GM19238 (cell line): ENCODE measurements at regions not wholly inside any gene's neighbourhood (a gene's known extent, or its start where the extent isn't known, plus 50 kb on each side); places are given as distances from the start of the nearest gene placed in this dataset.
"Not testable (repeated sequence)": the region's sequence is repeated elsewhere in the genome, so short reads cannot be mapped to it uniquely, and the experiment has no call there.

Source experiments
- DNase-seq: peaks from one replicate; pipeline ENCODE4 v3.0.0; 2011; ENCODE audit warnings: low spot score; ENCODE audit not compliant: insufficient read length

GRCh38 chr22:44630826-44631225, 71.2 kb upstream of the PRR5 start:
- no peak for DNase-seq

GRCh38 chr22:44628835-44629234, 73.2 kb upstream of the PRR5 start:
- no peak for DNase-seq

- no peak for DNase-seq
These were observed 73.7 kb upstream of the PRR5 start for GRCh38 chr22:44628273-44628672.

- DNase-seq, result no peak
These were observed 74.4 kb upstream of the PRR5 start for GRCh38 chr22:44627521-44628139.

- DNase-seq, result peak; percentile 74
These were observed 75.9 kb upstream of the PRR5 start for GRCh38 chr22:44625981-44626687.

- no peak for DNase-seq
These were observed 76.6 kb upstream of the PRR5 start for GRCh38 chr22:44625421-44625760.

GRCh38 chr22:44624689-44625420, 77.1 kb upstream of the PRR5 start:
- no peak for DNase-seq

GRCh38 chr22:44623771-44624510, 78.1 kb upstream of the PRR5 start:
- DNase-seq, result no peak

GRCh38 chr22:44622679-44623078, 79.3 kb upstream of the PRR5 start:
- DNase-seq, result no peak

GRCh38 chr22:44622147-44622427, 79.9 kb upstream of the PRR5 start:
- no peak for DNase-seq

GRCh38 chr22:44621401-44622146, 80.4 kb upstream of the PRR5 start:
- no peak for DNase-seq

- DNase-seq, result no peak
These were observed 81.2 kb upstream of the PRR5 start for GRCh38 chr22:44620841-44621257.

- peak; percentile 36 for DNase-seq
These were observed 81.7 kb upstream of the PRR5 start for GRCh38 chr22:44620129-44620840.

- DNase-seq, result not testable (repeated sequence)
These were observed 82.4 kb upstream of the PRR5 start for GRCh38 chr22:44619560-44620128.

- not testable (repeated sequence) for DNase-seq
These were observed 83.1 kb upstream of the PRR5 start for GRCh38 chr22:44618910-44619309.

- no peak for DNase-seq
These were observed 83.6 kb upstream of the PRR5 start for GRCh38 chr22:44618400-44618799.

GRCh38 chr22:44617828-44618227, 84.2 kb upstream of the PRR5 start:
- DNase-seq, result no peak

- no peak for DNase-seq
These were observed 84.9 kb upstream of the PRR5 start for GRCh38 chr22:44616882-44617655.

- DNase-seq, result no peak
These were observed 85.5 kb upstream of the PRR5 start for GRCh38 chr22:44616461-44616860.
